CD4-positive, alpha-beta T cell (primary cell): ENCODE measurements at regions not wholly inside any gene's neighbourhood (a gene's known extent, or its start where the extent isn't known, plus 50 kb on each side); places are given as distances from the start of the nearest gene placed in this dataset.

Experiments
- ATAC-seq: fragments of 200-7000 bp; cut with Tn5 transposase; one replicate; pipeline ENCODE4 v1.10.0; 2022; ENCODE audit warnings: mild to moderate bottlenecking; ENCODE audit not compliant: poor library complexity
- CTCF ChIA-PET: fragments of 350-600 bp; sonication (Branson Sonifier 250); formaldehyde crosslinking; loops from one replicate; lab custom pipeline; 2021; ENCODE audit warnings: antibody characterized with exemption, inconsistent platforms; lab: Charles Lee
- POLR2A ChIA-PET: fragments of 350-600 bp; sonication (Branson Sonifier 250); formaldehyde crosslinking; loops from one replicate; lab custom pipeline; 2021; ENCODE audit warnings: antibody characterized with exemption, inconsistent platforms; lab: Charles Lee
- DNase-seq, 14 experiments: peaks; one replicate each; pipeline ENCODE4 v3.0.0-alpha.2; 2013 to 2020; ENCODE audit warnings: mixed read lengths in 2 of 14
- H3K27ac ChIP-seq, 2 donors: one replicate each; pipeline versions ENCODE4 v1.5.1 to v1.7.0; 2013; ENCODE audit warnings: low read length in 2 of 2, low read depth in 1 of 2, mild to moderate bottlenecking in 1 of 2
- H3K27me3 ChIP-seq, 2 experiments: 1 replicate in 1 of 2; 2 replicates in 1 of 2; pipeline versions ENCODE4 v1.6.1 to v1.7.0; 2013; ENCODE audit warnings: low read length in 2 of 2, control low read depth in 1 of 2, mild to moderate bottlenecking in 1 of 2, moderate library complexity in 1 of 2; ENCODE audit not compliant: insufficient read depth in 2 of 2, control insufficient read depth in 1 of 2
- H3K36me3 ChIP-seq: one replicate; pipeline ENCODE4 v1.6.1; 2013; ENCODE audit warnings: low read length, control low read depth; ENCODE audit not compliant: insufficient read depth
- H3K4me1 ChIP-seq: one replicate; pipeline ENCODE4 v1.6.1; 2013; ENCODE audit warnings: low read length, control low read depth; ENCODE audit not compliant: insufficient read depth
- H3K4me3 ChIP-seq: one replicate; pipeline ENCODE4 v1.5.1; 2013; ENCODE audit warnings: mild to moderate bottlenecking, low read length, moderate library complexity
- H3K9me3 ChIP-seq, 2 experiments: 1 replicate in 1 of 2; 2 replicates in 1 of 2; pipeline versions ENCODE4 v1.6.1 to v1.7.0; 2013; ENCODE audit warnings: low read length in 2 of 2, mild to moderate bottlenecking in 2 of 2, control low read depth in 1 of 2, moderate library complexity in 1 of 2; ENCODE audit not compliant: control insufficient read depth in 1 of 2, insufficient read depth in 1 of 2
- H3K27ac Mint-ChIP-seq: one replicate; pipeline ENCODE4 v1.8.0; 2020; ENCODE audit warnings: mixed read lengths
- H3K27me3 Mint-ChIP-seq: one replicate; pipeline ENCODE4 v1.8.0; 2021; ENCODE audit warnings: mixed read lengths
- H3K36me3 Mint-ChIP-seq: one replicate; pipeline ENCODE4 v1.8.0; 2021; ENCODE audit warnings: low read depth, mixed read lengths
- H3K4me1 Mint-ChIP-seq: one replicate; pipeline ENCODE4 v1.8.0; 2021; ENCODE audit warnings: low read depth, mixed read lengths
- H3K4me3 Mint-ChIP-seq: one replicate; pipeline ENCODE4 v1.8.0; 2020; ENCODE audit warnings: mild to moderate bottlenecking, mixed read lengths
- H3K9me3 Mint-ChIP-seq: one replicate; pipeline ENCODE4 v1.8.0; 2020; ENCODE audit warnings: mixed read lengths
- CTCF ChIP-seq: fragments of 200-600 bp; IDR thresholded peaks from one replicate; pipeline ENCODE4 v1.8.0; 2022; ENCODE audit warnings: antibody characterized with exemption, mild to moderate bottlenecking
- intact Hi-C, 2 experiments: fragments of 100-400 bp; cut with DNase I in 1 of 2; cut with micrococcal nuclease in 1 of 2; formaldehyde crosslinking; loops; one replicate each; pipeline versions ENCODE4 v1.15.1 to v1.9.0; 2023 to 2025; cut with DNase I, micrococcal nuclease

- H3K27me3 ChIP-seq: no peaks in the 10 kb centered on the region
- no peak overlapping the region for H3K4me3 ChIP-seq
- Mint-ChIP-seq H3K4me1 (no peaks in the 10 kb centered on the region), H3K36me3 (no peaks in the 10 kb centered on the region), H3K27ac (no peak overlapping the region), H3K9me3 (peaks cover 3% of the 10 kb centered on the region), H3K27me3 (no peaks in the 10 kb centered on the region), H3K4me3 (no peak overlapping the region)
- ChIA-PET CTCF (interaction anchor here (0.7 kb wide), 1 partner anchor 115 kb away, joined by 4 read pairs; no protein-coding TSS in a partner anchor), POLR2A (no interaction called here)
- no peak overlapping the region for H3K27ac ChIP-seq
- no peak for ATAC-seq
- H3K4me1 ChIP-seq: no peaks in the 10 kb centered on the region
- no peak for DNase-seq
- intact Hi-C loops: loop anchor here in 1 of 2 experiments (5.0 kb wide), 1 partner anchor 81 kb away; no protein-coding TSS in a partner anchor
- H3K36me3 ChIP-seq: no peaks in the 10 kb centered on the region
- no peaks in the 10 kb centered on the region for H3K9me3 ChIP-seq
- no peak for TF ChIP-seq CTCF
Measured at GRCh38 chr2:101608408-101609310, 88.8 kb upstream of the MAP4K4 start.

DNA sequence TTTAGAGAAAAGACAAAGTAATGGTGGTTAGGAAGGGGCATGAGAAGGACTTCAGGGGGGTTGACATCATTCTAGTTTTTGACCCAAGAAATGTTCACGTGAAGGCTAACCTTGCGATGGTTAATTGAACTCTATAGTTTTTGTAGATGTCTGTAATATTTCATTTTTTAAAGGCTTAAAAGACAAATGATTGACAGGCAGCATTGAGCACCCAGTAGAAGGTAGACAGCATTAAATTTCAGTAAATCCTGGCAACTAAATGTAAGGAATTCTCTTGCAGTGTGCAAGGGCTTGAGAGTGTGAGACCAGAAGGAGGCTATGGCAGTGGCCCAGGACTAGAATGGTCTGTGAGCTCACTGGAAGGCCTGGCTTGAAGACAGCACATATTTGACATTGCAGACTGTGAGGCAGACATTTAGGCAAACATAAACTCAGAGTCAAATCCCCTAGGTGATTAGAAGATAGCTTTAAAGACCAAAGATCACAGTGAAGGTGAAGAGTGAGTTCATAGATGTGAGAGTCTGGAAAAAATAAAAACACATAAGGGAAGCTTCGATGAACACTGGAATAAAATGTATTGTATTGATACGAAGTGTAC, 100.1 kb upstream of the MAP4K4 start:
- Histone ChIP-seq H3K27ac (no peak overlapping the region), H3K9me3 (no peaks in the 10 kb centered on the region), H3K4me3 (no peak overlapping the region), H3K4me1 (peaks cover 7% of the 10 kb centered on the region), H3K27me3 (no peaks in the 10 kb centered on the region), H3K36me3 (no peaks in the 10 kb centered on the region)
- no peak for TF ChIP-seq CTCF
- DNase-seq (no peak), ATAC-seq (no peak)
- no peaks in the 10 kb centered on the region for H3K36me3 Mint-ChIP-seq
- POLR2A ChIA-PET: no interaction called here
- no peaks in the 10 kb centered on the region for H3K9me3 Mint-ChIP-seq
- intact Hi-C loops: no loop called here
- CTCF ChIA-PET: no interaction called here
- peaks cover 20% of the 10 kb centered on the region for H3K4me1 Mint-ChIP-seq
- no peak overlapping the region for H3K27ac Mint-ChIP-seq
- no peak overlapping the region for H3K4me3 Mint-ChIP-seq
- H3K27me3 Mint-ChIP-seq: no peaks in the 10 kb centered on the region

DNA sequence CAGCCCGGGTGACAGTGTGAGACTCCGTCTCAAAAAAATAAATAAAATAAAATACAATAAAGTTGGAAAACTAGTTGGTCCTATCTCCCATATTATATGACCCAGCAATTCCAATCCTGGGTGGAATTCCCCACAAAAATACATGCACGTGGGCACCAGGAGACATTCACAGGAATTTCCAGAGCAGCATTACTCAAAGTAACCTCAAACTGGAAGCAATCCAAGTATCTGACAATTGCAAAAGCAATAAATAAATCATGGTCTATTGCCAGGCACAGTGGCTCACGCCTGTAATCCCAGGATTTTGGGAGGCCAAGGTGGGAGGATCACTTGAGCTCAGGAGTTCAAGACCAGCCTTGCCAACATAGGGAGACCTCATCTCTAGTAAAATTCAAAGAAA, 101.2 kb upstream of the MAP4K4 start:
- Mint-ChIP-seq H3K36me3 (no peaks in the 10 kb centered on the region), H3K9me3 (no peaks in the 10 kb centered on the region), H3K27ac (no peak overlapping the region), H3K4me3 (no peak overlapping the region), H3K27me3 (no peaks in the 10 kb centered on the region), H3K4me1 (peaks cover 20% of the 10 kb centered on the region)
- Histone ChIP-seq H3K27me3 (no peaks in the 10 kb centered on the region), H3K27ac (no peak overlapping the region), H3K4me1 (peaks cover 7% of the 10 kb centered on the region), H3K4me3 (no peak overlapping the region), H3K36me3 (no peaks in the 10 kb centered on the region), H3K9me3 (no peaks in the 10 kb centered on the region)
- TF ChIP-seq CTCF: no peak
- CTCF ChIA-PET: interaction anchor here (0.6 kb wide), 1 partner anchor 149 kb away, joined by 3 read pairs; no protein-coding TSS in a partner anchor
- intact Hi-C loops: no loop called here
- POLR2A ChIA-PET: no interaction called here
- ATAC-seq (no peak), DNase-seq (peak in 1 of 14 experiments; percentile 14)
